ENCODE measurements at regions not wholly inside any gene's neighbourhood (a gene's known extent, or its start where the extent isn't known, plus 50 kb on each side); places are given as distances from the start of the nearest gene placed in this dataset.

DNA sequence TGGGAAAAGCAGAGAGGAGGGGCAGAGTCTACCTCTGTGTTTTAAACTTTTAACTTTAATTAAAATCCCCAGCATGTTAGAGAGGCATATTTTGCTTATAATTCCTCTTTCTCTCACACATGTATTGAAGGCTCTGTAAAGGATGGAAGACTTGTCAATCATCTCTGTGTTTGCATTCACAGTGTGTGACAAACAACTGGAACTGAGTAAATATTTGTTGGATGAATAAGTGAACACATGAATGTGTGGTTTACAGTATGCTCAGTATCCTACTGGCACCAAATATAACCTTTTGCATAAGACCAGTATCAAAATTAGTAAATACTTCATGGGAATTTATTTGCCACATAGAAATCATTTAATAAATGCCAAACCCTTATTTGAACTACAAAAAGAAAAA is 829.0 kb downstream of the GRID1 start:
- Histone ChIP-seq H3K27me3 (ENCODE audit: insufficient read depth, low read length) (no peaks in the 10 kb centered on the region), H3K4me2 (ENCODE audit: low read length) (no peak overlapping the region), H3K9me3 (ENCODE audit: insufficient read depth, low read depth, low read length) (peaks cover 3% of the 10 kb centered on the region), H3K4me1 (ENCODE audit: insufficient read depth, low read length) (no peaks in the 10 kb centered on the region), H3K4me3 (ENCODE audit: insufficient read depth, low read depth, low read length) (no peak overlapping the region), H3K9ac (ENCODE audit: low read length) (no peak overlapping the region), H2AFZ (ENCODE audit: low read depth, low read length) (no peak overlapping the region), H3K27ac (ENCODE audit: low read depth, low read length) (no peak overlapping the region), H4K20me1 (ENCODE audit: insufficient read depth, low read length) (no peaks in the 10 kb centered on the region), H3K79me2 (ENCODE audit: insufficient read depth, low read length) (no peaks in the 10 kb centered on the region), H3K36me3 (ENCODE audit: insufficient read depth, low read length) (no peaks in the 10 kb centered on the region)
- H3K27me3 Mint-ChIP-seq (ENCODE audit: low read depth, unreplicated experiment), result no peaks in the 10 kb centered on the region
- H3K27ac Mint-ChIP-seq (ENCODE audit: unreplicated experiment), result no peak overlapping the region
- peaks cover 4% of the 10 kb centered on the region for H3K9me3 Mint-ChIP-seq (ENCODE audit: unreplicated experiment)
- no peak overlapping the region for H3K4me3 Mint-ChIP-seq (ENCODE audit: unreplicated experiment)
- H3K36me3 Mint-ChIP-seq (ENCODE audit: low read depth, unreplicated experiment), result no peaks in the 10 kb centered on the region
- TF ChIP-seq, protein P1, sequence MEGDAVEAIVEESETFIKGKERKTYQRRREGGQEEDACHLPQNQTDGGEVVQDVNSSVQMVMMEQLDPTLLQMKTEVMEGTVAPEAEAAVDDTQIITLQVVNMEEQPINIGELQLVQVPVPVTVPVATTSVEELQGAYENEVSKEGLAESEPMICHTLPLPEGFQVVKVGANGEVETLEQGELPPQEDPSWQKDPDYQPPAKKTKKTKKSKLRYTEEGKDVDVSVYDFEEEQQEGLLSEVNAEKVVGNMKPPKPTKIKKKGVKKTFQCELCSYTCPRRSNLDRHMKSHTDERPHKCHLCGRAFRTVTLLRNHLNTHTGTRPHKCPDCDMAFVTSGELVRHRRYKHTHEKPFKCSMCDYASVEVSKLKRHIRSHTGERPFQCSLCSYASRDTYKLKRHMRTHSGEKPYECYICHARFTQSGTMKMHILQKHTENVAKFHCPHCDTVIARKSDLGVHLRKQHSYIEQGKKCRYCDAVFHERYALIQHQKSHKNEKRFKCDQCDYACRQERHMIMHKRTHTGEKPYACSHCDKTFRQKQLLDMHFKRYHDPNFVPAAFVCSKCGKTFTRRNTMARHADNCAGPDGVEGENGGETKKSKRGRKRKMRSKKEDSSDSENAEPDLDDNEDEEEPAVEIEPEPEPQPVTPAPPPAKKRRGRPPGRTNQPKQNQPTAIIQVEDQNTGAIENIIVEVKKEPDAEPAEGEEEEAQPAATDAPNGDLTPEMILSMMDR (IDR thresholded peaks at IDR 0.05; ENCODE audit: insufficient read depth, low read depth, low read length), result no peak
- TF ChIP-seq EZH2 (IDR thresholded peaks at IDR 0.05; ENCODE audit: insufficient read depth, low read length), result no peak
- peaks cover 12% of the 10 kb centered on the region for H3K4me1 Mint-ChIP-seq (ENCODE audit: low read depth, unreplicated experiment)
- FAIRE-seq (no peak), DNase-seq (ENCODE audit: low read depth) (no peak)

DNA sequence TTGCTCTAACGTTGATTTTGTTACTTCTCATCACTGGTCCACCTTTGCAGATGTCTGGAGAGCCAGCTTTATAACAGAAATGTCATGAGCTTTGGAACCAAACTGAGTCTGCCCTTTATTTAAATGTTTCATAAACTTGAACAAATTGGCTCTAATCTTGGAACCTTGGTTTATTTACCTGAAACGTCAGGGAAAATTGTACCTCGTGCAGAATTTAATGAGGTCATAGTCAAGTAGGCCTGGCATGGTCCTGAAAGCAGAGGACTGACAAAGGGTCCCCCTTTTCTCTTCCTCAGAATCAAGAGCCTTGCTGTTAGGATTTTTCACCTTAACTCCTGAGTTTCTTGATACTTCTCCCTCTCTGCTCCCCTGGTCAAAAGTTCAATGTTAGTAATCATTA is 828.0 kb downstream of the GRID1 start:
- Histone ChIP-seq H3K27me3 (ENCODE audit: insufficient read depth, low read length) (no peaks in the 10 kb centered on the region), H2AFZ (ENCODE audit: low read depth, low read length) (no peak overlapping the region), H4K20me1 (ENCODE audit: insufficient read depth, low read length) (no peaks in the 10 kb centered on the region), H3K4me3 (ENCODE audit: insufficient read depth, low read depth, low read length) (no peak overlapping the region), H3K36me3 (ENCODE audit: insufficient read depth, low read length) (no peaks in the 10 kb centered on the region), H3K79me2 (ENCODE audit: insufficient read depth, low read length) (no peaks in the 10 kb centered on the region), H3K9me3 (ENCODE audit: insufficient read depth, low read depth, low read length) (peaks cover 3% of the 10 kb centered on the region), H3K9ac (ENCODE audit: low read length) (no peak overlapping the region), H3K27ac (ENCODE audit: low read depth, low read length) (no peak overlapping the region), H3K4me1 (ENCODE audit: insufficient read depth, low read length) (no peaks in the 10 kb centered on the region), H3K4me2 (ENCODE audit: low read length) (no peak overlapping the region)
- H3K27me3 Mint-ChIP-seq (ENCODE audit: low read depth, unreplicated experiment), result no peaks in the 10 kb centered on the region
- H3K4me3 Mint-ChIP-seq (ENCODE audit: unreplicated experiment), result no peak overlapping the region
- FAIRE-seq (no peak), DNase-seq (ENCODE audit: low read depth) (no peak)
- H3K36me3 Mint-ChIP-seq (ENCODE audit: low read depth, unreplicated experiment), result no peaks in the 10 kb centered on the region
- no peak overlapping the region for H3K27ac Mint-ChIP-seq (ENCODE audit: unreplicated experiment)
- H3K9me3 Mint-ChIP-seq (ENCODE audit: unreplicated experiment), result peaks cover 2% of the 10 kb centered on the region
- TF ChIP-seq EZH2 (IDR thresholded peaks at IDR 0.05; ENCODE audit: insufficient read depth, low read length), result no peak
- TF ChIP-seq, protein P1 (IDR thresholded peaks at IDR 0.05; ENCODE audit: insufficient read depth, low read depth, low read length), result no peak
- peaks cover 7% of the 10 kb centered on the region for H3K4me1 Mint-ChIP-seq (ENCODE audit: low read depth, unreplicated experiment)

DNA sequence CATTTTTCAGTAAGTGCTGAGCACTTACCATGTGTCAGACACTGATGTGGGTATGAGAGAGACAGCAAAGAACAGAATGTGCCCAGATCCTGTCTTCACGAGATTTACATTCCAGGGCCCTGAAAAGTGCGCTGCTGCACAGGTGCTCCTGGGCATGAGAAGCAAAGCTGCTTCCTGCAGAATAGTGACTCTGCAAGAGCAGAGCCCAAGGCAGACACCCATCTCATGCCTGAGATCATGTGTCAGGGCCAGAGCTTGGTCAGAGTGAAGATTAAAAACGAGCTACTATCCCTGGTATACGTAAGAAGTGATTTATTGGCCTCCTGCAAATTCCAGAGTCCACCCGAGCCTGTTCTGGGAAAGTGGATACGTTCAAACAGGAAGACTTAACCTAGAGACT is 824.4 kb downstream of the GRID1 start:
- no peaks in the 10 kb centered on the region for H3K27me3 Mint-ChIP-seq (ENCODE audit: low read depth, unreplicated experiment)
- Histone ChIP-seq H3K4me2 (ENCODE audit: low read length) (no peak overlapping the region), H4K20me1 (ENCODE audit: insufficient read depth, low read length) (no peaks in the 10 kb centered on the region), H2AFZ (ENCODE audit: low read depth, low read length) (no peak overlapping the region), H3K4me1 (ENCODE audit: insufficient read depth, low read length) (no peaks in the 10 kb centered on the region), H3K79me2 (ENCODE audit: insufficient read depth, low read length) (no peaks in the 10 kb centered on the region), H3K9me3 (ENCODE audit: insufficient read depth, low read depth, low read length) (no peaks in the 10 kb centered on the region), H3K27me3 (ENCODE audit: insufficient read depth, low read length) (no peaks in the 10 kb centered on the region), H3K27ac (ENCODE audit: low read depth, low read length) (no peak overlapping the region), H3K9ac (ENCODE audit: low read length) (no peak overlapping the region), H3K36me3 (ENCODE audit: insufficient read depth, low read length) (no peaks in the 10 kb centered on the region), H3K4me3 (ENCODE audit: insufficient read depth, low read depth, low read length) (no peak overlapping the region)
- no peak overlapping the region for H3K4me3 Mint-ChIP-seq (ENCODE audit: unreplicated experiment)
- no peak for FAIRE-seq
- DNase-seq (ENCODE audit: low read depth), result no peak
- no peaks in the 10 kb centered on the region for H3K4me1 Mint-ChIP-seq (ENCODE audit: low read depth, unreplicated experiment)
- no peak for TF ChIP-seq EZH2 (IDR thresholded peaks at IDR 0.05; ENCODE audit: insufficient read depth, low read length)
- TF ChIP-seq, protein P1 (IDR thresholded peaks at IDR 0.05; ENCODE audit: insufficient read depth, low read depth, low read length), result no peak
- no peak overlapping the region for H3K27ac Mint-ChIP-seq (ENCODE audit: unreplicated experiment)
- no peaks in the 10 kb centered on the region for H3K36me3 Mint-ChIP-seq (ENCODE audit: low read depth, unreplicated experiment)
- no peaks in the 10 kb centered on the region for H3K9me3 Mint-ChIP-seq (ENCODE audit: unreplicated experiment)
